B cell (primary cell): ENCODE measurements at regions not wholly inside any gene's neighbourhood (a gene's known extent, or its start where the extent isn't known, plus 50 kb on each side); places are given as distances from the start of the nearest gene placed in this dataset.

Experiments used
- ATAC-seq: fragments of 200-7000 bp; cut with Tn5 transposase; one replicate; pipeline ENCODE4 v1.10.0; 2021; ENCODE audit warnings: low read depth, mild to moderate bottlenecking, moderate number of reproducible peaks, moderate library complexity
- CTCF ChIA-PET: fragments of 350-600 bp; sonication (Branson Sonifier 250); formaldehyde crosslinking; loops from one replicate; lab custom pipeline; 2021; ENCODE audit warnings: antibody characterized with exemption, inconsistent platforms; lab: Charles Lee
- POLR2A ChIA-PET: fragments of 350-600 bp; sonication (Branson Sonifier 250); formaldehyde crosslinking; loops from one replicate; lab custom pipeline; 2021; ENCODE audit warnings: antibody characterized with exemption; lab: Charles Lee
- DNase-seq: peaks from one replicate; pipeline ENCODE4 v3.0.0; 2013
- H2AFZ ChIP-seq: 2 replicates; pipeline ENCODE4 v1.6.1; 2012; ENCODE audit warnings: mild to moderate bottlenecking, low read depth, low read length; ENCODE audit not compliant: insufficient read depth, poor library complexity, severe bottlenecking
- H3K27ac ChIP-seq, 2 donors: 1 replicate in 1 of 2; 2 replicates in 1 of 2; pipeline ENCODE4 v1.5.1; 2012 to 2013; ENCODE audit warnings: low read length in 2 of 2, mild to moderate bottlenecking in 2 of 2, moderate library complexity in 1 of 2
- H3K27me3 ChIP-seq, 4 experiments: fragments of 200-600 bp in 1 of 4; sonication (generic) in 1 of 4; replicated peaks in 1 of 4; 1 replicate in 2 of 4; 2 replicates in 2 of 4; pipeline versions ENCODE4 v1.6.1 to v1.7.0; 2013 to 2016; ENCODE audit warnings: low read length in 3 of 4, mild to moderate bottlenecking in 2 of 4, mixed read lengths in 1 of 4, moderate library complexity in 1 of 4; ENCODE audit not compliant: insufficient read depth in 4 of 4, control insufficient read depth in 3 of 4; ENCODE audit errors: control extremely low read depth in 1 of 4
- H3K36me3 ChIP-seq, 2 experiments: replicated peaks in 1 of 2; 1 replicate in 1 of 2; 2 replicates in 1 of 2; pipeline versions ENCODE4 v1.6.1 to v1.7.1; 2013; ENCODE audit warnings: low read length in 1 of 2; ENCODE audit not compliant: insufficient read depth in 2 of 2, control insufficient read depth in 1 of 2; ENCODE audit errors: control extremely low read depth in 1 of 2, extremely low read depth in 1 of 2
- H3K4me1 ChIP-seq, 2 donors: fragments of 200-600 bp in 1 of 2; sonication (generic) in 1 of 2; 1 replicate in 1 of 2; 2 replicates in 1 of 2; pipeline versions ENCODE4 v1.5.1 to v1.6.1; 2013 to 2017; ENCODE audit warnings: low read length in 2 of 2; ENCODE audit not compliant: control insufficient read depth in 2 of 2, insufficient read depth in 2 of 2
- H3K4me2 ChIP-seq: replicated peaks from 2 replicates; pipeline ENCODE3; 2012; ENCODE audit warnings: mild to moderate bottlenecking, low read depth, low read length; ENCODE audit not compliant: poor library complexity, severe bottlenecking
- H3K4me3 ChIP-seq, 5 experiments: fragments of 200-600 bp in 1 of 5; sonication (generic) in 1 of 5; 1 replicate in 3 of 5; 2 replicates in 2 of 5; pipeline versions ENCODE4 v1.5.1 to v1.7.0; 2011 to 2016; ENCODE audit warnings: low read length in 4 of 5, mild to moderate bottlenecking in 4 of 5, low read depth in 2 of 5, control low read depth in 1 of 5, moderate library complexity in 1 of 5; ENCODE audit not compliant: insufficient read depth in 1 of 5; ENCODE audit errors: control extremely low read depth in 1 of 5, extremely low read depth in 1 of 5
- H3K79me2 ChIP-seq: fragments of 200-600 bp; sonication (generic); one replicate; pipeline ENCODE4 v1.6.0; 2016; ENCODE audit warnings: low read length; ENCODE audit not compliant: control insufficient read depth, insufficient read depth
- H3K9ac ChIP-seq: fragments of 200-600 bp; sonication (generic); 2 replicates; pipeline ENCODE4 v1.6.1; 2017; ENCODE audit warnings: mild to moderate bottlenecking, low read length, moderate library complexity
- H3K9me3 ChIP-seq, 3 donors: one replicate each; pipeline versions ENCODE4 v1.6.1 to v1.7.1; 2013; ENCODE audit warnings: low read length in 2 of 3; ENCODE audit not compliant: control insufficient read depth in 2 of 3, insufficient read depth in 1 of 3; ENCODE audit errors: control extremely low read depth in 1 of 3
- H4K20me1 ChIP-seq: 2 replicates; pipeline ENCODE4 v1.6.0; 2012; ENCODE audit warnings: mild to moderate bottlenecking, low read length; ENCODE audit not compliant: insufficient read depth, control insufficient read depth, poor library complexity, severe bottlenecking
- H3K27ac Mint-ChIP-seq: one replicate; pipeline ENCODE4 v1.8.0; 2021; ENCODE audit warnings: mixed read lengths
- H3K27me3 Mint-ChIP-seq: one replicate; pipeline ENCODE4 v1.8.0; 2021; ENCODE audit warnings: mixed read lengths
- H3K4me1 Mint-ChIP-seq: one replicate; pipeline ENCODE4 v1.8.0; 2021; ENCODE audit warnings: mixed read lengths
- H3K4me3 Mint-ChIP-seq: one replicate; pipeline ENCODE4 v1.8.0; 2021; ENCODE audit warnings: mixed read lengths
- H3K9me3 Mint-ChIP-seq: one replicate; pipeline ENCODE4 v1.8.0; 2022; ENCODE audit warnings: mixed read lengths; ENCODE audit not compliant: insufficient read depth
- EZH2 ChIP-seq: IDR thresholded peaks from 2 replicates; pipeline ENCODE4 v1.6.1; 2012; ENCODE audit warnings: borderline replicate concordance, low read depth, mild to moderate bottlenecking, moderate library complexity, low read length; ENCODE audit not compliant: insufficient read depth, poor library complexity, severe bottlenecking
- WGBS: methylation state at CpG from one replicate; pipeline ENCODE4 v1.1.5; 2013; ENCODE audit warnings: missing lambda C conversion rate; ENCODE audit not compliant: insufficient coverage; 5-methylcytosine and 5-hydroxymethylcytosine counted together
- intact Hi-C: fragments of 100-400 bp; cut with micrococcal nuclease; formaldehyde crosslinking; loops from one replicate; pipeline ENCODE4 v1.10.0; 2022
- TF ChIP-seq, protein P1 (sequence below): fragments of 200-600 bp; IDR thresholded peaks from one replicate; pipeline ENCODE4 v1.8.0; 2022; ENCODE audit warnings: antibody characterized with exemption, mild to moderate bottlenecking

- Mint-ChIP-seq H3K9me3 (no peaks in the 10 kb centered on the region), H3K4me1 (no peaks in the 10 kb centered on the region), H3K4me3 (no peak overlapping the region), H3K27ac (no peak overlapping the region), H3K27me3 (no peaks in the 10 kb centered on the region)
- ChIA-PET CTCF (no interaction called here), POLR2A (no interaction called here)
- Histone ChIP-seq H3K79me2 (no peaks in the 10 kb centered on the region), H3K36me3 (no peaks in the 10 kb centered on the region), H3K4me3 (no peak overlapping the region), H3K9ac (no peak overlapping the region), H3K4me2 (no peak overlapping the region), H3K27ac (no peak overlapping the region), H3K4me1 (no peaks in the 10 kb centered on the region), H2AFZ (no peak overlapping the region), H4K20me1 (no peaks in the 10 kb centered on the region), H3K9me3 (peaks cover 0 to 12% (median 0%) of the 10 kb centered on the region in 3 donors), H3K27me3 (no peaks in the 10 kb centered on the region)
- intact Hi-C loops, result no loop called here
- 96% methylated on average over 21 of the region's 21 CpGs for WGBS
- no peak for ATAC-seq
- TF ChIP-seq, protein P1, sequence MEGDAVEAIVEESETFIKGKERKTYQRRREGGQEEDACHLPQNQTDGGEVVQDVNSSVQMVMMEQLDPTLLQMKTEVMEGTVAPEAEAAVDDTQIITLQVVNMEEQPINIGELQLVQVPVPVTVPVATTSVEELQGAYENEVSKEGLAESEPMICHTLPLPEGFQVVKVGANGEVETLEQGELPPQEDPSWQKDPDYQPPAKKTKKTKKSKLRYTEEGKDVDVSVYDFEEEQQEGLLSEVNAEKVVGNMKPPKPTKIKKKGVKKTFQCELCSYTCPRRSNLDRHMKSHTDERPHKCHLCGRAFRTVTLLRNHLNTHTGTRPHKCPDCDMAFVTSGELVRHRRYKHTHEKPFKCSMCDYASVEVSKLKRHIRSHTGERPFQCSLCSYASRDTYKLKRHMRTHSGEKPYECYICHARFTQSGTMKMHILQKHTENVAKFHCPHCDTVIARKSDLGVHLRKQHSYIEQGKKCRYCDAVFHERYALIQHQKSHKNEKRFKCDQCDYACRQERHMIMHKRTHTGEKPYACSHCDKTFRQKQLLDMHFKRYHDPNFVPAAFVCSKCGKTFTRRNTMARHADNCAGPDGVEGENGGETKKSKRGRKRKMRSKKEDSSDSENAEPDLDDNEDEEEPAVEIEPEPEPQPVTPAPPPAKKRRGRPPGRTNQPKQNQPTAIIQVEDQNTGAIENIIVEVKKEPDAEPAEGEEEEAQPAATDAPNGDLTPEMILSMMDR, result no peak
- no peak for TF ChIP-seq EZH2
- no peak for DNase-seq
Measured at GRCh38 chr11:70808686-70809375, 410.5 kb downstream of the CTTN start.

GRCh38 chr11:70810133-70810532 is 411.8 kb downstream of the CTTN start:
- no peak for DNase-seq
- no peak overlapping the region for H3K4me3 ChIP-seq
- no peak overlapping the region for H3K9ac ChIP-seq
- H3K27me3 ChIP-seq, result no peaks in the 10 kb centered on the region
- peaks cover 0 to under 1% (median 0%) of the 10 kb centered on the region in 3 donors for H3K9me3 ChIP-seq
- no peaks in the 10 kb centered on the region for H4K20me1 ChIP-seq
- ChIA-PET CTCF (no interaction called here), POLR2A (no interaction called here)
- no peaks in the 10 kb centered on the region for H3K9me3 Mint-ChIP-seq
- H2AFZ ChIP-seq, result no peak overlapping the region
- intact Hi-C loops, result no loop called here
- no peak for TF ChIP-seq EZH2
- TF ChIP-seq, protein P1, result no peak
- H3K79me2 ChIP-seq, result no peaks in the 10 kb centered on the region
- no peaks in the 10 kb centered on the region for H3K4me1 Mint-ChIP-seq
- no peak overlapping the region for H3K27ac Mint-ChIP-seq
- H3K4me1 ChIP-seq, result no peaks in the 10 kb centered on the region
- no peak overlapping the region for H3K27ac ChIP-seq
- H3K36me3 ChIP-seq, result no peaks in the 10 kb centered on the region
- WGBS, result 91% methylated on average over 8 of the region's 9 CpGs
- no peaks in the 10 kb centered on the region for H3K27me3 Mint-ChIP-seq
- H3K4me3 Mint-ChIP-seq, result no peak overlapping the region
- no peak for ATAC-seq
- no peak overlapping the region for H3K4me2 ChIP-seq
